ENCODE measurements at regions not wholly inside any gene's neighbourhood (a gene's known extent, or its start where the extent isn't known, plus 50 kb on each side); places are given as distances from the start of the nearest gene placed in this dataset.

DNA sequence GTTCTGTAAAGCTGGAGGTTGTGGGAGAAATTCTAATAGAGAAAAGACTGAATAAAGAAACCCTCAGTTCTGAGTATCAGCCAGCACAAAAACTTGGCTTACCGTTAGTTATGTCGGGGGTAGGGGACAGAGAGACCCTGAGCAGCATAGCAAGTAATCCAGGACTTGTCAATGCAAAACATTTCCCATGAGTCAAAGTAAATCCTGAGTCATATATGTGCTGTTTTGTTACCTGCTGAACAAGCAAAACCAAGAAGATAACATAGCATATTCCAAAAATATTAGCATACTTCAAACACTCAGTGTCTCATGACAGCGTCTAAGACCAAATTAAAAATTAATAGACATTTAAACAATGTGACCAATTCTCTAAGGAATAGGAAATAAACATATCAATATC, 75.1 kb upstream of the LUZP2 start:
- H3K4me3 ChIP-seq (ENCODE audit: low read depth, low read length), result no peak overlapping the region
- no peak for TF ChIP-seq CTCF (IDR thresholded peaks at IDR 0.05; ENCODE audit: low read depth, low read length)

- TF ChIP-seq CTCF (IDR thresholded peaks at IDR 0.05; ENCODE audit: low read depth, low read length), result no peak
- no peak overlapping the region for H3K4me3 ChIP-seq (ENCODE audit: low read depth, low read length)
Observed at GRCh38 chr11:24422376-24422775, 74.5 kb upstream of the LUZP2 start.

GRCh38 chr11:24437123-24437522, 59.7 kb upstream of the LUZP2 start:
- no peak for TF ChIP-seq CTCF (IDR thresholded peaks at IDR 0.05; ENCODE audit: low read depth, low read length)
- H3K4me3 ChIP-seq (ENCODE audit: low read depth, low read length), result no peak overlapping the region
